AG04450 (cell line): ENCODE measurements at regions not wholly inside any gene's neighbourhood (a gene's known extent, or its start where the extent isn't known, plus 50 kb on each side); places are given as distances from the start of the nearest gene placed in this dataset.
"Not testable (repeated sequence)": the region's sequence is repeated elsewhere in the genome, so short reads cannot be mapped to it uniquely, and the experiment has no call there.

ENCODE experiments used
- CTCF ChIA-PET: fragments of 300-600, 350-600 bp; formaldehyde crosslinking; extraction: SDS; loops from one replicate; lab custom pipeline; 2022; ENCODE audit warnings: antibody characterized with exemption, inconsistent platforms; lab: Charles Lee
- POLR2A ChIA-PET: fragments of 350-600 bp; formaldehyde crosslinking; extraction: SDS; loops from one replicate; lab custom pipeline; 2021; ENCODE audit warnings: antibody characterized with exemption, inconsistent platforms; lab: Yijun Ruan, JAX
- DNase-seq: peaks from one replicate; pipeline ENCODE4 v3.0.0-alpha.2; 2011; ENCODE audit warnings: low read depth, low spot score
- H3K27ac ChIP-seq: one replicate; pipeline ENCODE4 v1.5.1; 2012; ENCODE audit warnings: low read depth, low read length, control low read depth
- H3K27me3 ChIP-seq: one replicate; pipeline ENCODE4 v1.6.0; 2012; ENCODE audit warnings: low read length; ENCODE audit not compliant: control insufficient read depth, insufficient read depth
- H3K4me3 ChIP-seq: 2 replicates; pipeline ENCODE4 v1.5.1; 2011; ENCODE audit warnings: mild to moderate bottlenecking, low read depth, low read length, control low read depth
- H3K9me3 ChIP-seq: 2 replicates; pipeline ENCODE4 v1.5.1; 2012; ENCODE audit warnings: low read length; ENCODE audit not compliant: control insufficient read depth, insufficient read depth
- CTCF ChIP-seq: IDR thresholded peaks from 2 replicates; pipeline ENCODE4 v1.5.1; 2011; ENCODE audit warnings: low read depth, low read length, control low read depth, inconsistent platforms

GRCh38 chr9:129427149-129427548 is 193.8 kb downstream of the C9orf50 start:
- ChIA-PET POLR2A (no interaction called here), CTCF (no interaction called here)
- no peak for DNase-seq
- no peak overlapping the region for H3K27ac ChIP-seq
- no peaks in the 10 kb centered on the region for H3K9me3 ChIP-seq
- no peak for TF ChIP-seq CTCF
- H3K4me3 ChIP-seq: no peak overlapping the region
- peaks cover 6% of the 10 kb centered on the region for H3K27me3 ChIP-seq

- POLR2A ChIA-PET, H3K4me3 ChIP-seq, CTCF ChIA-PET, H3K27ac ChIP-seq, H3K27me3 ChIP-seq, H3K9me3 ChIP-seq, DNase-seq: not testable (repeated sequence)
Measured at GRCh38 chr9:129423755-129424154, 197.1 kb downstream of the C9orf50 start.

GRCh38 chr9:129423216-129423615 is 197.7 kb downstream of the C9orf50 start:
- Histone ChIP-seq H3K9me3 (peaks cover 7% of the 10 kb centered on the region; the same call in 1 of the 2 replicates), H3K27ac (no peak overlapping the region), H3K4me3 (no peak overlapping the region), H3K27me3 (no peaks in the 10 kb centered on the region)
- DNase-seq: no peak
- POLR2A ChIA-PET: no interaction called here
- CTCF ChIA-PET: no interaction called here
- TF ChIP-seq CTCF: no peak

- CTCF ChIA-PET: no interaction called here
Measured at GRCh38 chr9:129422843-129423192, 198.1 kb downstream of the C9orf50 start.

GRCh38 chr9:129422032-129422842 is 198.7 kb downstream of the C9orf50 start:
- H3K27me3 ChIP-seq: no peaks in the 10 kb centered on the region
- ChIA-PET POLR2A (interaction anchor here (0.6 kb wide), 1 partner anchor 256 kb away, joined by 4 read pairs; no protein-coding TSS in a partner anchor), CTCF (no interaction called here)
- no peak overlapping the region for H3K4me3 ChIP-seq
- no peak for TF ChIP-seq CTCF
- DNase-seq: no peak
- H3K9me3 ChIP-seq: peaks cover 7% of the 10 kb centered on the region; the same call in 1 of the 2 replicates
- H3K27ac ChIP-seq: no peak overlapping the region

More at GRCh38 chr9:129422843-129423192, 198.1 kb downstream of the C9orf50 start:
- H3K9me3 ChIP-seq: peaks cover 7% of the 10 kb centered on the region; the same call in 1 of the 2 replicates
- POLR2A ChIA-PET: interaction anchor here (0.6 kb wide), 1 partner anchor 256 kb away, joined by 4 read pairs; no protein-coding TSS in a partner anchor
- H3K27ac ChIP-seq: no peak overlapping the region
- no peaks in the 10 kb centered on the region for H3K27me3 ChIP-seq
- TF ChIP-seq CTCF: no peak
- H3K4me3 ChIP-seq: no peak overlapping the region
- DNase-seq: no peak
